Osteoblast (primary cell): ENCODE measurements at regions not wholly inside any gene's neighbourhood (a gene's known extent, or its start where the extent isn't known, plus 50 kb on each side); places are given as distances from the start of the nearest gene placed in this dataset.

Source experiments
- DNase-seq: peaks from one replicate; pipeline ENCODE4 v3.0.0; 2011; ENCODE audit warnings: low spot score, mixed read lengths; ENCODE audit not compliant: insufficient read length; ENCODE audit errors: missing footprints
- H2AFZ ChIP-seq: 2 replicates; pipeline ENCODE4 v1.6.0; 2011; ENCODE audit warnings: mild to moderate bottlenecking, low read length
- H3K27ac ChIP-seq: 2 replicates; pipeline ENCODE4 v1.5.1; 2011; ENCODE audit warnings: mild to moderate bottlenecking, low read depth, low read length, moderate library complexity
- H3K27me3 ChIP-seq: 2 replicates; pipeline ENCODE4 v1.6.0; 2012; ENCODE audit warnings: mild to moderate bottlenecking, control low read depth, inconsistent platforms, low read length, moderate library complexity; ENCODE audit not compliant: insufficient read depth
- H3K36me3 ChIP-seq: 2 replicates; pipeline ENCODE4 v1.5.1; 2011; ENCODE audit warnings: mild to moderate bottlenecking, low read length, control low read depth, moderate library complexity; ENCODE audit not compliant: insufficient read depth
- H3K4me1 ChIP-seq: 2 replicates; pipeline ENCODE4 v1.5.1; 2011; ENCODE audit warnings: mild to moderate bottlenecking, low read length, control low read depth, moderate library complexity; ENCODE audit not compliant: insufficient read depth
- H3K4me2 ChIP-seq: 2 replicates; pipeline ENCODE4 v1.6.0; 2011; ENCODE audit warnings: mild to moderate bottlenecking, low read length; ENCODE audit not compliant: insufficient read depth
- H3K4me3 ChIP-seq: fragments of 200-600 bp; sonication (generic); 3 replicates; pipeline ENCODE4 v1.5.1; 2012; ENCODE audit warnings: mild to moderate bottlenecking, low read length, inconsistent platforms; ENCODE audit not compliant: insufficient read depth
- H3K79me2 ChIP-seq: 2 replicates; pipeline ENCODE4 v1.6.0; 2012; ENCODE audit warnings: mild to moderate bottlenecking, low read length, control low read depth, inconsistent platforms; ENCODE audit not compliant: insufficient read depth
- H3K9me3 ChIP-seq: 2 replicates; pipeline ENCODE4 v1.5.1; 2011; ENCODE audit warnings: low read depth, low read length, control low read depth
- H4K20me1 ChIP-seq: 2 replicates; pipeline ENCODE4 v1.6.0; 2012; ENCODE audit warnings: mild to moderate bottlenecking, low read length, control low read depth; ENCODE audit not compliant: insufficient read depth
- CTCF ChIP-seq: IDR thresholded peaks from 2 replicates; pipeline ENCODE4 v1.5.1; 2011; ENCODE audit warnings: mild to moderate bottlenecking, low read depth, low read length, moderate library complexity; ENCODE audit errors: extremely low read depth

GRCh38 chr5:118768607-118769175 lies 219.7 kb downstream of the DTWD2 start:
- no peak overlapping the region for H3K4me3 ChIP-seq
- H3K27me3 ChIP-seq, result no peaks in the 10 kb centered on the region
- no peaks in the 10 kb centered on the region for H3K9me3 ChIP-seq
- no peak for TF ChIP-seq CTCF
- H2AFZ ChIP-seq, result no peak overlapping the region
- H3K27ac ChIP-seq, result no peak overlapping the region
- H4K20me1 ChIP-seq, result no peaks in the 10 kb centered on the region
- no peaks in the 10 kb centered on the region for H3K36me3 ChIP-seq
- no peak overlapping the region for H3K4me2 ChIP-seq
- no peaks in the 10 kb centered on the region for H3K79me2 ChIP-seq
- H3K4me1 ChIP-seq, result no peaks in the 10 kb centered on the region
- no peak for DNase-seq

GRCh38 chr5:118762291-118762690 lies 226.1 kb downstream of the DTWD2 start:
- H3K4me3 ChIP-seq, result no peak overlapping the region
- H3K27me3 ChIP-seq, result no peaks in the 10 kb centered on the region
- no peak for TF ChIP-seq CTCF
- no peak overlapping the region for H3K27ac ChIP-seq
- no peaks in the 10 kb centered on the region for H3K36me3 ChIP-seq
- no peaks in the 10 kb centered on the region for H3K79me2 ChIP-seq
- no peak for DNase-seq
- no peaks in the 10 kb centered on the region for H3K4me1 ChIP-seq
- no peak overlapping the region for H3K4me2 ChIP-seq
- no peak overlapping the region for H2AFZ ChIP-seq
- no peaks in the 10 kb centered on the region for H3K9me3 ChIP-seq
- no peaks in the 10 kb centered on the region for H4K20me1 ChIP-seq

- Histone ChIP-seq H3K27ac (no peak overlapping the region), H3K27me3 (no peaks in the 10 kb centered on the region), H3K79me2 (no peaks in the 10 kb centered on the region), H4K20me1 (no peaks in the 10 kb centered on the region), H3K9me3 (no peaks in the 10 kb centered on the region), H2AFZ (no peak overlapping the region), H3K4me3 (no peak overlapping the region), H3K4me1 (no peaks in the 10 kb centered on the region), H3K4me2 (no peak overlapping the region), H3K36me3 (no peaks in the 10 kb centered on the region)
- no peak for DNase-seq
- no peak for TF ChIP-seq CTCF
Observed at GRCh38 chr5:118761814-118762213, 226.5 kb downstream of the DTWD2 start.

GRCh38 chr5:118752969-118753368 lies 235.4 kb downstream of the DTWD2 start:
- no peaks in the 10 kb centered on the region for H3K9me3 ChIP-seq
- no peaks in the 10 kb centered on the region for H3K36me3 ChIP-seq
- no peaks in the 10 kb centered on the region for H3K79me2 ChIP-seq
- no peak for TF ChIP-seq CTCF
- no peak overlapping the region for H3K4me3 ChIP-seq
- no peak for DNase-seq
- no peaks in the 10 kb centered on the region for H3K27me3 ChIP-seq
- H3K4me1 ChIP-seq, result no peaks in the 10 kb centered on the region
- no peak overlapping the region for H3K4me2 ChIP-seq
- H3K27ac ChIP-seq, result no peak overlapping the region
- H2AFZ ChIP-seq, result no peak overlapping the region
- no peaks in the 10 kb centered on the region for H4K20me1 ChIP-seq
